ENCODE measurements at regions not wholly inside any gene's neighbourhood (a gene's known extent, or its start where the extent isn't known, plus 50 kb on each side); places are given as distances from the start of the nearest gene placed in this dataset.

DNA sequence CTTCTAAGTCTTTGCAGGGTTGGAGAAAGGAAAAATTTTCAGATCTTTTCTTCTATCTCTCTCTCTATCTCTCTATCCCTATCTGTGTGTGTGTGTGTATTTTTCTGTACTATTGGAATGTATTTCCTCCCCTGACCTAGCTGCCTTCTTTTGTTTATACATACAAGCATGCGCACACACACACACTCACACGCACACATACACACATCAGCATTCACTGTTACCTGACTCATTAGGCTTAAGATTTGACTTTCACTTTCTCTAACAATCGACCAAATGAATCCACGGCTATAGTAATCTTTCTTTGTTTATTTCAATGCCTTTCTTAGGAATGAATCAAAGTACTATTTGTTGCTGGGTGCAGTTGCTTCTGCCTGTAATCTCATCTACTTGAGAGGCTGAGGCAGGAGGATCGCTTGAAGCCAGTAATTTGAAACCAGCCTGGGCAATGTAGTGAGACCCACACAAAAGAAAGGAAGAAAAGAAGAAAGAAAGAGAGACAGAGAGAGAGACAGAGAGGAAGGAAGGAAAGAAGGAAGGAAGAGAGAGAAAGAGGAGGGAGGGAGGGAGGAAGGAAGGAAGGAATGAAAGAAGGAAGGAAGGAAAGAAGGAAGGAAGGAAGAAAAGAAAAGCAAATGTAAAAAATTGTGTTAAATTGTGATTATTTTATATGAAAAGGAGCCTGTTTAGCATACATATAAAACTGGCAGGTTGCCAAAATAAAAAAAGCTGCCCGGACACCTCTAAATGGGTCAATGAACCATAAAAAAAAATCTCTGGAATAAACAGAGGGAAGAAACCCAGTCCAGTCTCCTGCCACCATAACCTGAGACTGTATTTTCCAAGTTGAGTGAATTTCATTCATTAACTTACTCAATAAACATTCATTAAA is 206.8 kb downstream of the ZNF326 start:
- no peaks in the 10 kb centered on the region for H3K4me1 ChIP-seq (ENCODE audit: control insufficient read depth, insufficient read depth, low read length)
- no peak overlapping the region for H3K4me3 ChIP-seq (ENCODE audit: low read length)
- no peak overlapping the region for H3K27ac ChIP-seq (ENCODE audit: low read length)
- no peaks in the 10 kb centered on the region for H3K36me3 ChIP-seq (ENCODE audit: control insufficient read depth, insufficient read depth, low read length)
- H3K27me3 ChIP-seq (ENCODE audit: control insufficient read depth, insufficient read depth, low read length) = no peaks in the 10 kb centered on the region; the same call in 1 of the 2 replicates
- no peak for DNase-seq (ENCODE audit: low read depth, low spot score)
- WGBS (ENCODE audit: insufficient coverage, insufficient read length) = no CpG with 5 or more reads among the region's 6 CpGs
- H3K9me3 ChIP-seq (ENCODE audit: control insufficient read depth, insufficient read depth, low read length) = no peaks in the 10 kb centered on the region

DNA sequence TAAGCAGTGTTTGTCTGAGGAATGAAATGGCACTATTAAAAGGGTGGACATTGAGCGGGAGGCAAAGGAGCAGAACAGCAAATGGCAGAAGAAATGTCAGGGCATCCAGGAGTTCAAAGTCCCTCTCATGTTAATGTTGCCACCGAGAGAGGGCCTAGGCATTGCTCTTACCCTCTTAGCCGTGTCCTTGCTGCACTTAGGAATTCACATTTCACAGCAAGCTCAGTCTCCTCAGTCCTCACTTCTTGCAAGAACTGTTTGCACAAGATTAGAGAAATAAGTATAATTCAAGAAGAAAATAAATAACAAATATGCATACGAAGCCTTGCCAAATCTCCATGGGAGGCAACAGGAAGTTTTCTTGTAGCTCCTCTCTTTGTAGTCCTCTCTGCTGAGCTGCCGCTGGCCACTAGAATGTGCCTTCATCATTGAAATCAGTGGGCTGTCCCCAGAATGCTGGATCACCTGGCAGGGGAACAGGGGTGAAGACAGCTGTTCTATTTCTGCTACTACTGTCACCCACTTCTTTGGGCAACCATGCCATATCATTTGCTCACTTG is 205.8 kb downstream of the ZNF326 start:
- DNase-seq (ENCODE audit: low read depth, low spot score) = no peak
- H3K27me3 ChIP-seq (ENCODE audit: control insufficient read depth, insufficient read depth, low read length) = no peaks in the 10 kb centered on the region; the same call in 1 of the 2 replicates
- no peak overlapping the region for H3K27ac ChIP-seq (ENCODE audit: low read length)
- no peaks in the 10 kb centered on the region for H3K4me1 ChIP-seq (ENCODE audit: control insufficient read depth, insufficient read depth, low read length)
- no peak overlapping the region for H3K4me3 ChIP-seq (ENCODE audit: low read length)
- WGBS (ENCODE audit: insufficient coverage, insufficient read length) = no CpG with 5 or more reads among the region's 5 CpGs
- no peaks in the 10 kb centered on the region for H3K9me3 ChIP-seq (ENCODE audit: control insufficient read depth, insufficient read depth, low read length)
- no peaks in the 10 kb centered on the region for H3K36me3 ChIP-seq (ENCODE audit: control insufficient read depth, insufficient read depth, low read length)

DNA sequence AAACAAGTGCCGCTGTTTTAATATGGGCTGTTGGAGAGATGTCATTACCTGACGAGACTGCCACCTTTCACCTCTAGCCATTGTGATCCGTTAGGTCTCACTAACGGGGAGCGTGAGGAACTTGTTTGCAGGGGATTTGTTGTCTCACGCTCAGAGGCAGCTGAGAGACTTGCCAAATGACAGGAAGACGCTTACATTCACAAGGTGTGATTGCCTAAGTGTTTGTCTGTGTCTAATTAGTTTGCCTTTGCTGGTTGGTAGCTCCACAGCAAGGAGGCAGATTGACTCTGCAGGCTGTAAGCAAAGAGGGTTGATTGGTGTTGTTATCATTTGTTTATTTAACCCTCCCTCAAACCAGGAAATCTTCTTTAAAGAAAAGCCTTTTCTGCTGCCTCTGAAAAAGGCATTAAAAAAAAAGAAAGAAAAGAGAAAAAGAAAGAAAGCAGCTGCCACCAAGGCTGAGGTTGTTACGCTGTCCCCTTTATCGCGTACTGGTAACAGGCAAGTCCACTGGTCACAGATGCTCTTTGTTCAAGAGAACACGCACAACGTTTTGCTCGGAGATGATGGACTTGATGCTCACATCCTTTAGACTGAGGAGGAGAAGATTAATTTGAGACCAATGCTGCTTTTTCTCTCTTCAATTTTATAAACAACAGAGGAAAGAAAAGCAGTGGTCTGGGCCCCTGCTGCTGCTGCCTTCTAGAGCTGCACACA is 203.9 kb downstream of the ZNF326 start:
- H3K27me3 ChIP-seq (ENCODE audit: control insufficient read depth, insufficient read depth, low read length) = no peaks in the 10 kb centered on the region; the same call in 1 of the 2 replicates
- no peak overlapping the region for H3K4me3 ChIP-seq (ENCODE audit: low read length)
- no CpG with 5 or more reads among the region's 13 CpGs for WGBS (ENCODE audit: insufficient coverage, insufficient read length)
- H3K36me3 ChIP-seq (ENCODE audit: control insufficient read depth, insufficient read depth, low read length) = no peaks in the 10 kb centered on the region
- no peaks in the 10 kb centered on the region for H3K4me1 ChIP-seq (ENCODE audit: control insufficient read depth, insufficient read depth, low read length)
- no peak overlapping the region for H3K27ac ChIP-seq (ENCODE audit: low read length)
- H3K9me3 ChIP-seq (ENCODE audit: control insufficient read depth, insufficient read depth, low read length) = no peaks in the 10 kb centered on the region
- no peak for DNase-seq (ENCODE audit: low read depth, low spot score)

DNA sequence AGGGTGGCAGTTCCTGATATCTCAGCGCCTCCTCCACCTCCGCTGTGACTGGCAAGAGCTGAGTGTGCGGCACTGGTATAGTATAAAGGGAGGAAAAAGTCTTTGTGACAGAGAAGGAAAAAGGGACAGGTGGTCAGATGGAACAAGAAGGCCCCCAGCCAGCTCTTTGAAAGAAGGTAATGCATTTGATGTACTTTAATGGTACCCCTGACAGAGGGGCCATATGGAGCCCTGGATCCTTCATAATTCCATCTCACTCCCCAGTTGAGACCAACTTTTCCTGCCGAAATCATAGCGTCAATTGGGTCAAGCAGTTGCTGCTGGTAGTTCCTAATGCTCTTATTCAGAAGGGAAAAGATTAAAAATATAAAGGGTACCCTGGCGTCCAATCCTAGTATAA is 198.2 kb downstream of the ZNF326 start:
- Histone ChIP-seq H3K4me1 (ENCODE audit: control insufficient read depth, insufficient read depth, low read length) (no peaks in the 10 kb centered on the region), H3K9me3 (ENCODE audit: control insufficient read depth, insufficient read depth, low read length) (no peaks in the 10 kb centered on the region), H3K4me3 (ENCODE audit: low read length) (no peak overlapping the region), H3K27ac (ENCODE audit: low read length) (no peak overlapping the region), H3K36me3 (ENCODE audit: control insufficient read depth, insufficient read depth, low read length) (no peaks in the 10 kb centered on the region), H3K27me3 (ENCODE audit: control insufficient read depth, insufficient read depth, low read length) (no peaks in the 10 kb centered on the region)
- no peak for DNase-seq (ENCODE audit: low read depth, low spot score)
- no CpG with 5 or more reads among the region's 6 CpGs for WGBS (ENCODE audit: insufficient coverage, insufficient read length)

DNA sequence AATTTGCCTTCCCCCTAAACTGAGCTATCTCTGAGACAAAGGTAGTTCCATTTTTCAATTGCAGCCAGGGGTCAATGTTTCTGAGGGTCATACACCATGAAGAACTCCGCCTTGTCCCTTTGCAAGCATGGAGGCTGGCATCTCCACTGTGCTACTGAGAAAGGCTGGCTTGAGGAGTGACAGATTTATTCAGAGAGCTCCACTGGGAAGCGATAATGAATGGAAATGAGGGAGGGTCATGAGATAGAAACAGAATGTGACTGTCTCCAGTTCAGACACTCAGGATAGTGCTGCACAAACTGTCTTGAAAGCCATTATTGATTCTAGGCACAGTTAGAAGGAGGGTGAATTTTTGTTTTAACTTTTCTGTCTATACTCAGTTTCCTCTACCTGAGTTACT is 197.5 kb downstream of the ZNF326 start:
- no peak overlapping the region for H3K27ac ChIP-seq (ENCODE audit: low read length)
- no peaks in the 10 kb centered on the region for H3K27me3 ChIP-seq (ENCODE audit: control insufficient read depth, insufficient read depth, low read length)
- no peaks in the 10 kb centered on the region for H3K36me3 ChIP-seq (ENCODE audit: control insufficient read depth, insufficient read depth, low read length)
- H3K4me3 ChIP-seq (ENCODE audit: low read length) = no peak overlapping the region
- DNase-seq (ENCODE audit: low read depth, low spot score) = no peak
- H3K9me3 ChIP-seq (ENCODE audit: control insufficient read depth, insufficient read depth, low read length) = no peaks in the 10 kb centered on the region
- no CpG with 5 or more reads among the region's 2 CpGs for WGBS (ENCODE audit: insufficient coverage, insufficient read length)
- H3K4me1 ChIP-seq (ENCODE audit: control insufficient read depth, insufficient read depth, low read length) = no peaks in the 10 kb centered on the region

DNA sequence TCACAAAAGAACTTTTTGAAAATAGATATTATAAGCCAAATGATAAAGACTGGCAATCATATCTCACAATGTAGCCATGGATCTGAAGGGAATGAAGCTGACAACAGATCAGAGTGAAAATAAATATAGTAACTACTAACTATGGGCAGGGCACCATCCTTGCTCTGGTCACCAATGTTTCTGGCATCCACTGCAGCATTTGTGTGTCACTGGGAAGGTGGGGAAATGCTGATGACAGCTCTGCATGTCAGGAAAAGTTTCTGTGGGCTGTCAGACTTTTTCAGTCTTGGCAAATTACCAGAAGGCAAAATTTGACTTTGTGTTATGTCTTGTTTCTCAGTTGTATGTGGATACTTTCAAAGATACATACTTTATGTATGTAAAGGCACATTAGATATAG is 195.6 kb downstream of the ZNF326 start:
- H3K27me3 ChIP-seq (ENCODE audit: control insufficient read depth, insufficient read depth, low read length) = no peaks in the 10 kb centered on the region
- no peaks in the 10 kb centered on the region for H3K9me3 ChIP-seq (ENCODE audit: control insufficient read depth, insufficient read depth, low read length)
- no peaks in the 10 kb centered on the region for H3K4me1 ChIP-seq (ENCODE audit: control insufficient read depth, insufficient read depth, low read length)

DNA sequence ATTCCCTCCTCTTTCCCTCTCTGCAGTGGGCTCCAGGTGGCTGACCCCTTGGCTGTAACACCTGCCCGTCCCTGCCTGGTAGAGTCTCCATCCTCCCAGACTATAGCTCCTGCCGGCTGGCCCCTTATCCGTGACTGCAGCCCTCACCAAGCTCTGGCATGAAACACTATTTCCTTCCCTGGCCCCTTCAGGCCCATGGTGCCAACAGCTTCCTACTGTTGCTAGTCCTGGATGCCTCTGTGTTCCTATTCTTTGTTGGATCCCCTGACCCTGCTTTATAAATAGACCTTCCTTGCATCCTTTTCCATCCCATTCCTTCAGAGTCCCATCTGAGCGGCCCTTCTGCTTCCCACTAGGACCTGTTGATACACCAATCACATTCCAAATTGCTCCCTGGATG is 195.0 kb downstream of the ZNF326 start:
- no peak for DNase-seq (ENCODE audit: low read depth, low spot score)
- no CpG with 5 or more reads among the region's 4 CpGs for WGBS (ENCODE audit: insufficient coverage, insufficient read length)
- H3K27me3 ChIP-seq (ENCODE audit: control insufficient read depth, insufficient read depth, low read length) = no peaks in the 10 kb centered on the region
- H3K4me1 ChIP-seq (ENCODE audit: control insufficient read depth, insufficient read depth, low read length) = no peaks in the 10 kb centered on the region
- H3K4me3 ChIP-seq (ENCODE audit: low read length) = no peak overlapping the region
- no peak overlapping the region for H3K27ac ChIP-seq (ENCODE audit: low read length)
- H3K36me3 ChIP-seq (ENCODE audit: control insufficient read depth, insufficient read depth, low read length) = no peaks in the 10 kb centered on the region
- no peaks in the 10 kb centered on the region for H3K9me3 ChIP-seq (ENCODE audit: control insufficient read depth, insufficient read depth, low read length)

More for the DNA sequence above, 195.6 kb downstream of the ZNF326 start:
- DNase-seq (ENCODE audit: low read depth, low spot score) = no peak
- no peak overlapping the region for H3K27ac ChIP-seq (ENCODE audit: low read length)
- no peaks in the 10 kb centered on the region for H3K36me3 ChIP-seq (ENCODE audit: control insufficient read depth, insufficient read depth, low read length)
- no peak overlapping the region for H3K4me3 ChIP-seq (ENCODE audit: low read length)

DNA sequence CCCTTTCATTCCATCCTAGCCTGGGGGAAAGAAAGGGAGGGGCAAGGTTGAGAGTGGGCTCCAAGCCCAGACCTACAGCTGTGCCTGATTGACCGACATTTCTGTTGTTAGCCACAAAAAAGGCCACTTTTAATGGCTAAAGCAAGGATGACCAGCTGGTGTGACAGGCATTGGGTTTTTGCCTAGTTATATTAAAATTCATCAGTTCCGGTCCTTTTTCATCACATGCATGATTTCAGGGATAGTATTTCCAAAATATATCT is 192.3 kb downstream of the ZNF326 start:
- H3K27me3 ChIP-seq (ENCODE audit: control insufficient read depth, insufficient read depth, low read length) = no peaks in the 10 kb centered on the region
- H3K4me3 ChIP-seq (ENCODE audit: low read length) = no peak overlapping the region
- H3K27ac ChIP-seq (ENCODE audit: low read length) = no peak overlapping the region
- DNase-seq (ENCODE audit: low read depth, low spot score) = no peak
- no peaks in the 10 kb centered on the region for H3K4me1 ChIP-seq (ENCODE audit: control insufficient read depth, insufficient read depth, low read length)
- no peaks in the 10 kb centered on the region for H3K36me3 ChIP-seq (ENCODE audit: control insufficient read depth, insufficient read depth, low read length)
- no peaks in the 10 kb centered on the region for H3K9me3 ChIP-seq (ENCODE audit: control insufficient read depth, insufficient read depth, low read length)
- no CpG with 5 or more reads among the region's 2 CpGs for WGBS (ENCODE audit: insufficient coverage, insufficient read length)

DNA sequence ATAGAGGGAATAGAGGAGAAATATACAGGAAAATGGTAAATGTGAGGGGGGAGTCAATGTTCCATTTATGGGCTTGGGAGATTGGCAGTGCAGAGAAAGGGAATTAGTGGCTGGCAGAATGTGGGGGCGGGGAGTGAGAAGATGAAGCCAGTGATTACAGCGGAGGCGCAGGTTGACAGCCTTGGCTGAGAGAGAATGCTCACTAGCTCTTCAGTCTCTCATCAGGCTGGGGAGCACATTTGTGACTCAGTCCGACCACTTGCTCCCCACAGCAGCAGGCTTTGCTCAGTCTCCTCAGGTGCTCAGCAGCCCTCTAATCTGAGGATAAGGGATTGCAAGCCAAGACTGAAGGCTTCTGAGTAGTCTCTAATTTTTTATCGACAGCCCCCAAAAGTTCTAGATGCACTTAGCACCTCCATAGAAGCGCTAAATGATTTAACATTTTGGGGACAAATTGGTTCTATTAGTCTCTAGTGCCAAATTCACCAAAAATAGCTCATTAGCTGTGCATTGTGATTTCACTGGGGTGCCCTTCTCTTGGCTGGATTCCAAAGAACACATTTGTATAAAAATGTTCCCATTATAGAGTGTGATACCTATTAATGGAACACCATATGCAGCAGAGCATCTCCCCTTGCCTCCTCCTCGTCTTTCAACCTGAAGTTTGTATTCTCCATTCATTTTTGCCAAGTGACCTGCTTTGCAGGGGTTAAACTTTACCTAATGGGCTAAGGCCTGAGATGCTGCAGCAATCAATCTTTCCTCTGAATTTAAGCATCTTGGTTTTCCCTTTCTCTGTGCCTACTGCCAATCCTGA is 191.8 kb downstream of the ZNF326 start:
- WGBS (ENCODE audit: insufficient coverage, insufficient read length) = no CpG with 5 or more reads among the region's 7 CpGs
- Histone ChIP-seq H3K36me3 (ENCODE audit: control insufficient read depth, insufficient read depth, low read length) (no peaks in the 10 kb centered on the region), H3K27ac (ENCODE audit: low read length) (no peak overlapping the region), H3K27me3 (ENCODE audit: control insufficient read depth, insufficient read depth, low read length) (no peaks in the 10 kb centered on the region), H3K4me1 (ENCODE audit: control insufficient read depth, insufficient read depth, low read length) (no peaks in the 10 kb centered on the region), H3K9me3 (ENCODE audit: control insufficient read depth, insufficient read depth, low read length) (no peaks in the 10 kb centered on the region), H3K4me3 (ENCODE audit: low read length) (no peak overlapping the region)
- no peak for DNase-seq (ENCODE audit: low read depth, low spot score)

DNA sequence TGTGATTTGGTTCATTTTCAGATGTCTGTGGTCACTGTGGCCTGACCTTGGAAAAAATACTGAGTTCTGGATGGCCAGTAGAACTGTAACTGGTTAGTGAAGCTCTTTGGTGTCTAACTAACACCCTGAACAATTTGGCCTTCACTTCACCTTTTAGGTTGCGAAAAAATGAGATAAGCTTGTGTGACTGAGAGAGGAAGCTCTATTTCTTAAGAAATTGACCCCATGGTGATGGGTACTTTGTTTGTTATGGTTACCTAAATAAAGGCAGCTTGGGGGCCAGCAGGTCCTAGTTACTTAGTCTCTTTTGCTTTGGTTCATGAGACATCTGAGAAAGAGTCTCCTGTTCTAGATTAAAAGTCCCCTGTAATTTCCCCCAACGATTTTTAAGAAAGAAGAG is 181.6 kb downstream of the ZNF326 start:
- no CpG with 5 or more reads among the region's 2 CpGs for WGBS (ENCODE audit: insufficient coverage, insufficient read length)
- DNase-seq (ENCODE audit: low read depth, low spot score) = no peak
- H3K9me3 ChIP-seq (ENCODE audit: control insufficient read depth, insufficient read depth, low read length) = no peaks in the 10 kb centered on the region
- H3K4me3 ChIP-seq (ENCODE audit: low read length) = no peak overlapping the region
- no peaks in the 10 kb centered on the region for H3K4me1 ChIP-seq (ENCODE audit: control insufficient read depth, insufficient read depth, low read length)
- H3K27ac ChIP-seq (ENCODE audit: low read length) = no peak overlapping the region
- no peaks in the 10 kb centered on the region for H3K27me3 ChIP-seq (ENCODE audit: control insufficient read depth, insufficient read depth, low read length)
- H3K36me3 ChIP-seq (ENCODE audit: control insufficient read depth, insufficient read depth, low read length) = no peaks in the 10 kb centered on the region
